Ovary (tissue), 3 donors: ENCODE measurements at regions not wholly inside any gene's neighbourhood (a gene's known extent, or its start where the extent isn't known, plus 50 kb on each side); places are given as distances from the start of the nearest gene placed in this dataset.

Source experiments
- CTCF ChIP-seq, 3 donors: fragments of 450-650 bp in 2 of 3; fragments of 200-600 bp in 1 of 3; IDR thresholded peaks; one replicate each; pipeline versions ENCODE4 v1.5.1 to v1.8.0; 2016 to 2022; ENCODE audit warnings: antibody characterized with exemption in 3 of 3, mild to moderate bottlenecking in 1 of 3
- EP300 ChIP-seq: sonication (generic); formaldehyde crosslinking; IDR thresholded peaks from one replicate; pipeline ENCODE4 v1.6.1; 2017; ENCODE audit warnings: antibody characterized with exemption
- donor health status: DM: no; HTN: no; CAD: no.

DNA sequence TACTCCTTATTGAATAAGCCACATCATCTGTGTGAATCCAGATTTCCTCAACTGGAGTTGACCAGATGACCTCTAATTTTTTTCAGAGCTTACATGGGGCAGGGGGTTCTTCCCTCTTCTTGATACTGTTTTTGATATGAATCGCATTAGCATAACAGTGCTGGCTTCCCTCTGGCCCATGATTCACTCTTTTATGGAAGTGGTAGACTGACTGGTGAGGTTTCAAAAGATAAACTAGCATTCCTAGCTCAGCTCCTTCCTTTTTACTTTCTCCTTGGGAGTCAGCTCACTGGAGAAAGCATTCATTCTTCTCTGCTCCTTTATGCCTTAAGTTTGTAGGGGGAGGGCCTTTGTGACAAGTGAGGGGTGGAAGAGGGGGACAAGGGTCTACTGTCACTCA, 161.0 kb upstream of the FGF13 start:
- no peak for TF ChIP-seq CTCF (IDR thresholded peaks at IDR 0.05)
- no peak for TF ChIP-seq EP300
